SU-DHL-6 (cell line): ENCODE measurements at regions not wholly inside any gene's neighbourhood (a gene's known extent, or its start where the extent isn't known, plus 50 kb on each side); places are given as distances from the start of the nearest gene placed in this dataset.

Experiments
- H2AFZ ChIP-seq: fragments of 200-600 bp; sonication (generic); 2 replicates; pipeline ENCODE4 v1.6.1; 2014; ENCODE audit warnings: low read depth, mild to moderate bottlenecking, moderate library complexity, mixed read lengths, antibody characterized with exemption, low read length; ENCODE audit not compliant: severe bottlenecking
- H3F3A ChIP-seq: fragments of 200-600 bp; shearing (Covaris generic); 2 replicates; pipeline ENCODE4 v1.6.0; 2016; ENCODE audit warnings: antibody characterized with exemption, mild to moderate bottlenecking; ENCODE audit not compliant: insufficient read depth
- H3K27ac ChIP-seq: fragments of 200-600 bp; sonication (generic); 2 replicates; pipeline ENCODE4 v1.5.1; 2016; ENCODE audit warnings: low read depth, mild to moderate bottlenecking, low read length, moderate library complexity, mixed read lengths
- H3K27me3 ChIP-seq: fragments of 200-600 bp; sonication (generic), shearing (Covaris generic); 2 replicates; pipeline ENCODE4 v1.6.0; 2014; ENCODE audit warnings: mild to moderate bottlenecking, low read length
- H3K36me3 ChIP-seq: fragments of 200-600 bp; sonication (generic); 2 replicates; pipeline ENCODE4 v1.6.1; 2014; ENCODE audit warnings: mild to moderate bottlenecking, low read length, mixed read lengths
- H3K4me2 ChIP-seq: fragments of 300-600, 200-600 bp; shearing (Covaris generic), sonication (generic); 2 replicates; pipeline ENCODE4 v1.6.0; 2014; ENCODE audit warnings: low read length, low read depth, mild to moderate bottlenecking; ENCODE audit not compliant: poor library complexity, severe bottlenecking
- H3K4me3 ChIP-seq: fragments of 200-600 bp; sonication (generic); 2 replicates; pipeline ENCODE4 v1.5.1; 2014; ENCODE audit warnings: antibody characterized with exemption, low read length, mild to moderate bottlenecking, mixed read lengths; ENCODE audit not compliant: insufficient read depth, poor library complexity, severe bottlenecking
- H3K79me2 ChIP-seq: fragments of 200-600 bp; sonication (generic); 2 replicates; pipeline ENCODE4 v1.6.1; 2014; ENCODE audit warnings: mild to moderate bottlenecking, low read length, moderate library complexity; ENCODE audit not compliant: insufficient read depth
- H3K9ac ChIP-seq: fragments of 200-600 bp; sonication (generic); 2 replicates; pipeline ENCODE4 v1.7.0; 2014; ENCODE audit warnings: mild to moderate bottlenecking, low read length
- H3K9me2 ChIP-seq: fragments of 200-600 bp; sonication (generic); replicated peaks from 2 replicates; pipeline ENCODE4 v1.6.1; 2014; ENCODE audit warnings: low read length; ENCODE audit not compliant: insufficient read depth
- H3K9me3 ChIP-seq: fragments of 200-600 bp; sonication (generic); 2 replicates; pipeline ENCODE4 v1.6.1; 2014; ENCODE audit warnings: low read length, mixed read lengths; ENCODE audit not compliant: insufficient read depth
- H4K20me1 ChIP-seq: fragments of 200-600 bp; sonication (generic); 2 replicates; pipeline ENCODE4 v1.6.1; 2014; ENCODE audit warnings: low read depth, mild to moderate bottlenecking, antibody characterized with exemption, low read length, moderate library complexity, mixed read lengths
- EZH2phosphoT487 ChIP-seq: fragments of 200-600 bp; sonication (generic), shearing (Covaris generic); conservative IDR thresholded peaks from 2 replicates; pipeline ENCODE4 v1.6.1; 2018; ENCODE audit warnings: mild to moderate bottlenecking, antibody characterized with exemption, low read length, moderate library complexity, mixed read lengths
- TF ChIP-seq, protein P1 (sequence below): fragments of 200-600 bp; sonication (generic); IDR thresholded peaks from one replicate; pipeline ENCODE4 v1.5.1; 2017; ENCODE audit warnings: antibody characterized with exemption, mild to moderate bottlenecking, low read length, moderate library complexity; ENCODE audit not compliant: insufficient read depth, poor library complexity, severe bottlenecking

DNA sequence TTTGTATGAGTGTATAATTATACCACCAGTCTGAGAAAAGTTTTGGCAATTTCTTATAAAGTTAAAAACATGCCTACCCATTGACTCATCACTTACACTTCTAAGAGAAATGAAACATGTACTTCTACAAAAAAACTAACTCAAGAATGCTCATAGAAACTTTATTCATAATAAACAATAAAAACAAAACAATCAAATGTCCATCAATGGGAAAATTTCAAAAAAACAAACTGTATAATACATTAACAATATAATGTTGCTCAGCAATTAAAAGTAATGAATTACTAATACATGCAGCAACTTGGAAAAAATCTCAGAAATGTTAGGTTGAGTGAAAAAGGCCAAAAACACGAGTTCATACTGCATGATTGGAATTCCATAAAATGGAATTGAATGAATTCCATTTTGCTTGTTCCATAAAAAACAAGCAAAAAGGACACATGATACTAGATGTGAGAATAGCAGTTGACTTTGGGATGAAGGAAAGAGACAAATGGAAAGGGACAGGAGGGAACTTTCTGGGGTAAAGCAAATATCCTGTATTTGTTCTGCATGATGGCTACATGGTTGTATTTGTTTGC, 726.6 kb downstream of the RFPL4B start:
- TF ChIP-seq, protein P1, sequence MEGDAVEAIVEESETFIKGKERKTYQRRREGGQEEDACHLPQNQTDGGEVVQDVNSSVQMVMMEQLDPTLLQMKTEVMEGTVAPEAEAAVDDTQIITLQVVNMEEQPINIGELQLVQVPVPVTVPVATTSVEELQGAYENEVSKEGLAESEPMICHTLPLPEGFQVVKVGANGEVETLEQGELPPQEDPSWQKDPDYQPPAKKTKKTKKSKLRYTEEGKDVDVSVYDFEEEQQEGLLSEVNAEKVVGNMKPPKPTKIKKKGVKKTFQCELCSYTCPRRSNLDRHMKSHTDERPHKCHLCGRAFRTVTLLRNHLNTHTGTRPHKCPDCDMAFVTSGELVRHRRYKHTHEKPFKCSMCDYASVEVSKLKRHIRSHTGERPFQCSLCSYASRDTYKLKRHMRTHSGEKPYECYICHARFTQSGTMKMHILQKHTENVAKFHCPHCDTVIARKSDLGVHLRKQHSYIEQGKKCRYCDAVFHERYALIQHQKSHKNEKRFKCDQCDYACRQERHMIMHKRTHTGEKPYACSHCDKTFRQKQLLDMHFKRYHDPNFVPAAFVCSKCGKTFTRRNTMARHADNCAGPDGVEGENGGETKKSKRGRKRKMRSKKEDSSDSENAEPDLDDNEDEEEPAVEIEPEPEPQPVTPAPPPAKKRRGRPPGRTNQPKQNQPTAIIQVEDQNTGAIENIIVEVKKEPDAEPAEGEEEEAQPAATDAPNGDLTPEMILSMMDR: no peak
- TF ChIP-seq EZH2phosphoT487: no peak
- Histone ChIP-seq H3K4me3 (no peak overlapping the region), H3K9ac (no peak overlapping the region), H3K36me3 (no peaks in the 10 kb centered on the region), H3K27me3 (no peaks in the 10 kb centered on the region), H3F3A (no peaks in the 10 kb centered on the region), H3K4me2 (no peak overlapping the region), H4K20me1 (no peaks in the 10 kb centered on the region), H3K9me2 (no peaks in the 10 kb centered on the region), H3K79me2 (no peaks in the 10 kb centered on the region), H2AFZ (no peak overlapping the region), H3K9me3 (no peaks in the 10 kb centered on the region), H3K27ac (no peak overlapping the region)

DNA sequence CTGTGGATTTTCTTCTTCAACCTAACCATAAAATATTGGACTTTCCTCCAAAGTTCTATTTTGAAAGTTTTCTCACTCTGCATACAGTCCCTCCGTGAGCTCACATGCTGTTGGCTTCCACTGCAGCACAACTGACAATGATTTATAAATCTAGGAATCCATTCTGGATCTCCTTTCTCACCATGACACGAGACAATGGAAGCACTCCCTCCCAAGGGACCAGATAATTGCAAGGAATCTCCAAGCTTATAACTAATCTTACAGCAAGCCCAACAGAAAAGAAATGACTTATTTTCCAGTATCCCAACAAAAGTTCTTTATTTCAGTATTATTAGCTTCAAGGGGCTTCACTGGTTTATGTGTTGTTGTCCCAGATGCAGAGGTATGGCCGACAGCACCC, 729.0 kb downstream of the RFPL4B start:
- no peak overlapping the region for H2AFZ ChIP-seq
- no peak for TF ChIP-seq EZH2phosphoT487
- TF ChIP-seq, protein P1: no peak
- no peaks in the 10 kb centered on the region for H3K27me3 ChIP-seq
- no peak overlapping the region for H3K4me2 ChIP-seq
- H3K4me3 ChIP-seq: no peak overlapping the region
- no peak overlapping the region for H3K9ac ChIP-seq
- no peaks in the 10 kb centered on the region for H3F3A ChIP-seq
- no peaks in the 10 kb centered on the region for H3K79me2 ChIP-seq
- no peaks in the 10 kb centered on the region for H4K20me1 ChIP-seq
- no peaks in the 10 kb centered on the region for H3K36me3 ChIP-seq
- no peaks in the 10 kb centered on the region for H3K9me3 ChIP-seq
- no peak overlapping the region for H3K27ac ChIP-seq
- no peaks in the 10 kb centered on the region for H3K9me2 ChIP-seq

DNA sequence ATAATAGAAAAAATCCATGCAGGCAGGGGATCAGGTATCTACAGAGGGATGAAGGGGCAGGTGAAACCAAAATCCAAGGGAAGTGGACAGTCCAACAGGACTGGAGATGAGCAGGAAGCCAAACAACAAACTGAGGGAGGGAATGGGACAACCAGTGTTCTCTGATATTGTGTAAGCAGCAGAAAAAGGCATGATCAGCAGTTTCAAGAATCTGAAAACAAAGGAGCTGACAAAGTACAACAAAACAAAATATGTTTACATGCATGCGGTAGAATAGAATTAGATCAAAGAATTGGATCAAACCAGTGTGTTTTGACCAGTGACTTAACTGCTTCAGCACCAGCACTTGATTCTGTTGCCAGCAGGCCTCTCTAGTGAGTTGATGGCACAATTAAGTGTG, 729.7 kb downstream of the RFPL4B start:
- H3K27me3 ChIP-seq: no peaks in the 10 kb centered on the region
- no peak overlapping the region for H3K4me3 ChIP-seq
- no peak overlapping the region for H3K27ac ChIP-seq
- no peaks in the 10 kb centered on the region for H3K79me2 ChIP-seq
- H3K9ac ChIP-seq: no peak overlapping the region
- no peaks in the 10 kb centered on the region for H3K36me3 ChIP-seq
- TF ChIP-seq EZH2phosphoT487: no peak
- TF ChIP-seq, protein P1: no peak
- H3K9me2 ChIP-seq: no peaks in the 10 kb centered on the region
- H4K20me1 ChIP-seq: no peaks in the 10 kb centered on the region
- no peaks in the 10 kb centered on the region for H3K9me3 ChIP-seq
- H3F3A ChIP-seq: no peaks in the 10 kb centered on the region
- H3K4me2 ChIP-seq: no peak overlapping the region
- H2AFZ ChIP-seq: no peak overlapping the region

DNA sequence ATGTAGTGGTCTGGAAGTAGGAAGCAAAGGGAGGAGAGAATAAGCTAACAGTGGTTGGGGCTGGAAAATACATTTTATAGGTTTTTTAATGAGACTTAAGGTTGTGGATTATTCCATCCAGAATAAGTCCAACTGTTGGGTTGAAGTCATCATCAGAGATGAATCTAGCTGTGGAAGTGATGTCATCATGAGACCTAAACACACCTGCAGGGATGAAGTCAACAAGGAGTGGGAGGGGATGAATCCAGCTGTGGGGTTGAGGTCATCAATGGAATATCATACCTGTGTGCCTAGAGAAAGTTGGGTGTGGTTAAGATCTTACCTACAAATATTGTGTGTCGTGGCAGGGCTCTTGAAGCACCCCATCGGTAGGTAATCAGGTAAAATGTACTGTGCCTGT, 730.7 kb downstream of the RFPL4B start:
- Histone ChIP-seq H3K79me2 (no peaks in the 10 kb centered on the region), H4K20me1 (no peaks in the 10 kb centered on the region), H3K4me3 (no peak overlapping the region), H3K4me2 (no peak overlapping the region), H3K27ac (no peak overlapping the region), H3F3A (no peaks in the 10 kb centered on the region), H3K9me2 (no peaks in the 10 kb centered on the region), H3K27me3 (no peaks in the 10 kb centered on the region), H3K9ac (no peak overlapping the region), H3K9me3 (no peaks in the 10 kb centered on the region), H2AFZ (no peak overlapping the region), H3K36me3 (no peaks in the 10 kb centered on the region)
- TF ChIP-seq, protein P1: no peak
- no peak for TF ChIP-seq EZH2phosphoT487
